Natural killer cell (primary cell): ENCODE measurements at regions not wholly inside any gene's neighbourhood (a gene's known extent, or its start where the extent isn't known, plus 50 kb on each side); places are given as distances from the start of the nearest gene placed in this dataset.

Source experiments
- ATAC-seq, 3 donors: fragments of 150-1000 bp in 2 of 3; fragments of 200-7000 bp in 1 of 3; cut with Tn5 transposase; 1 replicate in 1 of 3; 2 replicates in 2 of 3; pipeline ENCODE4 v1.10.0; 2021; ENCODE audit warnings: mild to moderate bottlenecking in 2 of 3, moderate library complexity in 2 of 3
- DNase-seq, 2 donors: peaks; one replicate each; pipeline versions ENCODE4 v3.0.0 to v3.0.0-alpha.2; 2013 to 2021; ENCODE audit warnings: mixed read lengths in 1 of 2
- H3K27ac ChIP-seq: one replicate; pipeline ENCODE4 v1.5.1; 2013; ENCODE audit warnings: mild to moderate bottlenecking, low read length
- H3K27me3 ChIP-seq: one replicate; pipeline ENCODE4 v1.6.1; 2013; ENCODE audit warnings: low read length; ENCODE audit not compliant: control insufficient read depth, insufficient read depth
- H3K36me3 ChIP-seq: one replicate; pipeline ENCODE4 v1.6.1; 2013; ENCODE audit warnings: low read length; ENCODE audit not compliant: control insufficient read depth, insufficient read depth
- H3K4me1 ChIP-seq: one replicate; pipeline ENCODE4 v1.6.1; 2013; ENCODE audit warnings: low read length; ENCODE audit not compliant: control insufficient read depth, insufficient read depth
- H3K4me3 ChIP-seq: one replicate; pipeline ENCODE4 v1.5.1; 2013; ENCODE audit warnings: low read length
- H3K9me3 ChIP-seq: one replicate; pipeline ENCODE4 v1.6.1; 2013; ENCODE audit warnings: low read length; ENCODE audit not compliant: control insufficient read depth, insufficient read depth
- H3K27ac Mint-ChIP-seq, 2 donors: one replicate each; pipeline ENCODE4 v1.8.0; 2022; ENCODE audit warnings: mild to moderate bottlenecking in 2 of 2, mixed read lengths in 2 of 2, moderate library complexity in 1 of 2
- H3K27me3 Mint-ChIP-seq, 2 donors: one replicate each; pipeline ENCODE4 v1.8.0; 2022; ENCODE audit warnings: low read depth in 2 of 2, mixed read lengths in 2 of 2
- H3K36me3 Mint-ChIP-seq: one replicate; pipeline ENCODE4 v1.8.0; 2022; ENCODE audit warnings: mixed read lengths
- H3K4me1 Mint-ChIP-seq, 2 donors: one replicate each; pipeline ENCODE4 v1.8.0; 2022; ENCODE audit warnings: mixed read lengths in 2 of 2
- H3K4me3 Mint-ChIP-seq: one replicate; pipeline ENCODE4 v1.8.0; 2022; ENCODE audit warnings: mild to moderate bottlenecking, moderate library complexity, mixed read lengths
- H3K9me3 Mint-ChIP-seq, 2 donors: one replicate each; pipeline ENCODE4 v1.8.0; 2022; ENCODE audit warnings: mixed read lengths in 2 of 2
- WGBS: methylation state at CpG from one replicate; pipeline ENCODE4 v1.1.7; 2013; ENCODE audit warnings: missing lambda C conversion rate; ENCODE audit not compliant: insufficient coverage; 5-methylcytosine and 5-hydroxymethylcytosine counted together
- intact Hi-C: fragments of 100-400 bp; cut with micrococcal nuclease; formaldehyde crosslinking; loops from one replicate; pipeline ENCODE4 v1.14.2; 2022
- TF ChIP-seq, protein P1 (sequence below): fragments of 200-600 bp; IDR thresholded peaks from one replicate; pipeline ENCODE4 v1.8.0; 2022; ENCODE audit warnings: antibody characterized with exemption

DNA sequence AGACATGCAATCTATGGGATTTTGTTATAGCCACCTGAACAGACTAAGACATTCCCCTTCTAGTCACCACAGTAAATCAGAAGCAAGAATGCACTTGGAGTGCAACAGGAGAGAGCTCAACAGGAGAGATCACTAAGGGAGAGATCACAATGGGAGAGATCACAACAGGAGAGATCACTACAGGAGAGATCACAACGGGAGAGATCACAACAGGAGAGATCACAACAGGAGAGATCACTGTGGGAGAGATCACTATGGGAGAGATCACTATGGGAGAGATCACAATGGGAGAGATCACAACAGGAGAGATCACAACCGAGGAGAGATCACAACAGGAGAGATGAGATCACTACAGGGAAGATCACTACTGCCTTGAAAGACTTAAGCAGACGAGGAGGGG lies 238.5 kb upstream of the PITRM1 start:
- peaks cover 6% of the 10 kb centered on the region for H3K4me1 ChIP-seq
- TF ChIP-seq, protein P1, sequence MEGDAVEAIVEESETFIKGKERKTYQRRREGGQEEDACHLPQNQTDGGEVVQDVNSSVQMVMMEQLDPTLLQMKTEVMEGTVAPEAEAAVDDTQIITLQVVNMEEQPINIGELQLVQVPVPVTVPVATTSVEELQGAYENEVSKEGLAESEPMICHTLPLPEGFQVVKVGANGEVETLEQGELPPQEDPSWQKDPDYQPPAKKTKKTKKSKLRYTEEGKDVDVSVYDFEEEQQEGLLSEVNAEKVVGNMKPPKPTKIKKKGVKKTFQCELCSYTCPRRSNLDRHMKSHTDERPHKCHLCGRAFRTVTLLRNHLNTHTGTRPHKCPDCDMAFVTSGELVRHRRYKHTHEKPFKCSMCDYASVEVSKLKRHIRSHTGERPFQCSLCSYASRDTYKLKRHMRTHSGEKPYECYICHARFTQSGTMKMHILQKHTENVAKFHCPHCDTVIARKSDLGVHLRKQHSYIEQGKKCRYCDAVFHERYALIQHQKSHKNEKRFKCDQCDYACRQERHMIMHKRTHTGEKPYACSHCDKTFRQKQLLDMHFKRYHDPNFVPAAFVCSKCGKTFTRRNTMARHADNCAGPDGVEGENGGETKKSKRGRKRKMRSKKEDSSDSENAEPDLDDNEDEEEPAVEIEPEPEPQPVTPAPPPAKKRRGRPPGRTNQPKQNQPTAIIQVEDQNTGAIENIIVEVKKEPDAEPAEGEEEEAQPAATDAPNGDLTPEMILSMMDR: no peak
- H3K4me1 Mint-ChIP-seq: peaks cover 5 to 11% of the 10 kb centered on the region in 2 donors
- WGBS: 70% methylated on average over 3 of the region's 3 CpGs
- H3K36me3 ChIP-seq: no peaks in the 10 kb centered on the region
- intact Hi-C loops: no loop called here
- peak in 1 of 2 donors; percentile 6 for DNase-seq
- no peaks in the 10 kb centered on the region for H3K27me3 ChIP-seq
- no peak overlapping the region for H3K4me3 Mint-ChIP-seq
- H3K27ac ChIP-seq: no peak overlapping the region
- peaks cover 3 to 4% of the 10 kb centered on the region in 2 donors for H3K9me3 Mint-ChIP-seq
- peaks cover 0 to 7% of the 10 kb centered on the region in 2 donors for H3K27me3 Mint-ChIP-seq
- no peak overlapping the region for H3K27ac Mint-ChIP-seq
- no peak overlapping the region for H3K4me3 ChIP-seq
- no peaks in the 10 kb centered on the region for H3K9me3 ChIP-seq
- peak in 1 of 3 donors; percentile 53 for ATAC-seq
- H3K36me3 Mint-ChIP-seq: no peaks in the 10 kb centered on the region

- no peak overlapping the region for H3K27ac ChIP-seq
- peaks cover 6% of the 10 kb centered on the region for H3K4me1 ChIP-seq
- no peak overlapping the region for H3K4me3 Mint-ChIP-seq
- H3K27me3 Mint-ChIP-seq: peaks cover 0 to 7% of the 10 kb centered on the region in 2 donors
- H3K4me1 Mint-ChIP-seq: peaks cover 5 to 11% of the 10 kb centered on the region in 2 donors
- TF ChIP-seq, protein P1: no peak
- ATAC-seq: no peak
- no peaks in the 10 kb centered on the region for H3K27me3 ChIP-seq
- no peak overlapping the region for H3K27ac Mint-ChIP-seq
- H3K4me3 ChIP-seq: no peak overlapping the region
- intact Hi-C loops: no loop called here
- H3K36me3 Mint-ChIP-seq: no peaks in the 10 kb centered on the region
- no peaks in the 10 kb centered on the region for H3K36me3 ChIP-seq
- H3K9me3 Mint-ChIP-seq: peaks cover 3 to 4% of the 10 kb centered on the region in 2 donors
- H3K9me3 ChIP-seq: no peaks in the 10 kb centered on the region
- WGBS: 98% methylated on average over 4 of the region's 4 CpGs
- DNase-seq: no peak
Measured at GRCh38 chr10:3409928-3410327, 237.3 kb upstream of the PITRM1 start.

DNA sequence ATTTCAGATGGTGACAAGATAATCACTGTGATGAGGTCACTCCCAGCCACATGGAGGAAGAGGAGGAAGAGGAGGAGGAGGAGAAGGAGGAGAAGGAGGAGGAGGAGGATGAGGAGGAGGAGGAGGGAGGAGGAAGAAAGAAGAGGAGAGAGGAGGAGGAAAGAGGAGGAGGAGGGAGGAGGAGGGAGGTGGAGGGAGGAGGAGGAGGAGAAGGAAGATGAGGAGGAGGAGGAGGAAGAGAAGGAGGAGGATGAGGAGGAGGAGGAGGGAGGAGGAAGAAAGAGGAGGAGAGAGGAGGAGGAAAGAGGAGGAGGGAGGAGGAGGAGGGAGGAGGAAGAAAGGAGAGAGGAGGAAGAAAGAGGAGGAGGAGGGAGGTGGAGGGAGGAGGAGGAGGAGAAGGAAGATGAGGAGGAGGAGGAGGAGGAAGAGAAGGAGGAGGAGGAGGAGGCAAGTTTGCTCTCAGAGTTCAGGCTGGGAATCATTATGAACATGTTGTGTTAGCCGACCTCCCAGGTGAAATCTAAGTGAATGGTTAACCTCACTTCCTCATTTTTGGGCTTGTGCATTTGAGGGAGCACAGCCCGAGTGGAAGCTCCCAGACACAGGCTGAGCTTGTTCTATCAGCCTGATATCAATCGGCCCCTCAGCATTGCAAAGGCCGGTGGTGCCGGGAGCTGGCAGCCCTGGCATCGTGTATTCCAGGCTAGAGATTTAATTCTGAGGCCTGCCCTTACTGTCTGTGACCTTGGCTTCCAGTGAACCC lies 236.2 kb upstream of the PITRM1 start:
- peak overlapping the region in 1 of 2 donors; percentile 40 for H3K27ac Mint-ChIP-seq

More for the DNA sequence above, 236.2 kb upstream of the PITRM1 start:
- H3K4me1 ChIP-seq: peaks cover 6% of the 10 kb centered on the region
- Mint-ChIP-seq H3K9me3 (peaks cover 3 to 4% of the 10 kb centered on the region in 2 donors), H3K4me3 (no peak overlapping the region), H3K27me3 (peaks cover 0 to 7% of the 10 kb centered on the region in 2 donors), H3K4me1 (peaks cover 5 to 11% of the 10 kb centered on the region in 2 donors), H3K36me3 (no peaks in the 10 kb centered on the region)
- no peaks in the 10 kb centered on the region for H3K27me3 ChIP-seq
- no peaks in the 10 kb centered on the region for H3K9me3 ChIP-seq
- 72% methylated on average over 6 of the region's 6 CpGs for WGBS
- H3K36me3 ChIP-seq: no peaks in the 10 kb centered on the region
- DNase-seq: no peak
- TF ChIP-seq, protein P1: no peak
- H3K4me3 ChIP-seq: no peak overlapping the region
- no peak overlapping the region for H3K27ac ChIP-seq
- ATAC-seq: no peak
- intact Hi-C loops: no loop called here
